Hepatocyte (in vitro differentiated cells): ENCODE measurements at regions not wholly inside any gene's neighbourhood (a gene's known extent, or its start where the extent isn't known, plus 50 kb on each side); places are given as distances from the start of the nearest gene placed in this dataset.

ENCODE experiments used
- CTCF ChIP-seq: fragments of 200-600 bp; sonication (generic); IDR thresholded peaks from 2 replicates; pipeline ENCODE4 v1.5.1; 2016; ENCODE audit warnings: antibody characterized with exemption, mild to moderate bottlenecking; ENCODE audit not compliant: poor library complexity
- EZH2phosphoT487 ChIP-seq: fragments of 200-600 bp; sonication (generic); IDR thresholded peaks from one replicate; pipeline ENCODE4 v1.6.1; 2018; ENCODE audit warnings: antibody characterized with exemption, mild to moderate bottlenecking, low read depth, moderate library complexity; ENCODE audit not compliant: unreplicated experiment, severe bottlenecking

GRCh38 chr14:51465486-51465885 lies 186.2 kb upstream of the FRMD6 start:
- TF ChIP-seq EZH2phosphoT487 (no peak), CTCF (no peak)
